ENCODE measurements at regions not wholly inside any gene's neighbourhood (a gene's known extent, or its start where the extent isn't known, plus 50 kb on each side); places are given as distances from the start of the nearest gene placed in this dataset.
A peak's percentile ranks its signal among the peaks of the same experiment; 100 is the strongest.

- WGBS, result 81% methylated on average over 4 of the region's 4 CpGs
- no peak for DNase-seq (ENCODE audit: extremely low spot score)
- H3K9me3 ChIP-seq, result peaks cover 0 to 11% (median 4%) of the 10 kb centered on the region in 4 donors
- no peaks in the 10 kb centered on the region for H3K27me3 ChIP-seq
- H3K4me3 ChIP-seq, result no peak overlapping the region
- H3K36me3 ChIP-seq, result peaks cover 0 to 14% (median 3%) of the 10 kb centered on the region in 4 donors
- intact Hi-C loops (cut with DNase I), result no loop called here
- peaks cover 10 to 42% (median 36%) of the 10 kb centered on the region in 4 donors for H3K4me1 ChIP-seq
- no peak for TF ChIP-seq POLR2A (IDR thresholded peaks at IDR 0.05; ENCODE audit: low read depth)
- no peak for TF ChIP-seq POLR2AphosphoS5 (IDR thresholded peaks at IDR 0.05)
- no peak for TF ChIP-seq CTCF (IDR thresholded peaks at IDR 0.05)
- TF ChIP-seq EP300 (IDR thresholded peaks at IDR 0.05), result no peak
- H3K27ac ChIP-seq (replicated peaks in 1 of 4), result peak overlapping the region in 3 of 4 donors; percentile 8 to 46 (median 40)
Measured at GRCh38 chr6:22024973-22025467, 271.8 kb downstream of the PRL start.

- Histone ChIP-seq H3K4me3 (no peak overlapping the region), H3K27ac (replicated peaks in 1 of 4) (peak overlapping the region; percentile 8 to 46 (median 42)), H3K9me3 (peaks cover 0 to 11% (median 4%) of the 10 kb centered on the region in 4 donors), H3K4me1 (peaks cover 10 to 42% (median 37%) of the 10 kb centered on the region in 4 donors), H3K27me3 (no peaks in the 10 kb centered on the region), H3K36me3 (peaks cover 0 to 14% (median 3%) of the 10 kb centered on the region in 4 donors)
- peak; percentile 87 for DNase-seq (ENCODE audit: extremely low spot score)
- intact Hi-C loops (cut with DNase I), result no loop called here
- WGBS, result 50% methylated on average over 5 of the region's 9 CpGs
- TF ChIP-seq POLR2A (IDR thresholded peaks at IDR 0.05; ENCODE audit: low read depth), result no peak
- TF ChIP-seq POLR2AphosphoS5 (IDR thresholded peaks at IDR 0.05), result no peak
- TF ChIP-seq CTCF (IDR thresholded peaks at IDR 0.05), result no peak
- no peak for TF ChIP-seq EP300 (IDR thresholded peaks at IDR 0.05)
Measured at GRCh38 chr6:22025468-22026163, 271.2 kb downstream of the PRL start.

- intact Hi-C loops (cut with DNase I), result no loop called here
- Histone ChIP-seq H3K4me3 (no peak overlapping the region), H3K9me3 (peaks cover 0 to 11% (median 4%) of the 10 kb centered on the region in 4 donors), H3K36me3 (peaks cover 0 to 14% (median 3%) of the 10 kb centered on the region in 4 donors), H3K27ac (replicated peaks in 1 of 4) (peak overlapping the region; percentile 8 to 46 (median 42)), H3K27me3 (no peaks in the 10 kb centered on the region), H3K4me1 (peaks cover 10 to 42% (median 37%) of the 10 kb centered on the region in 4 donors)
- no peak for DNase-seq (ENCODE audit: extremely low spot score)
- WGBS, result 81% methylated on average over 5 of the region's 5 CpGs
- TF ChIP-seq POLR2A (IDR thresholded peaks at IDR 0.05; ENCODE audit: low read depth) (no peak), CTCF (IDR thresholded peaks at IDR 0.05) (no peak), POLR2AphosphoS5 (IDR thresholded peaks at IDR 0.05) (no peak), EP300 (IDR thresholded peaks at IDR 0.05) (no peak)
Measured at GRCh38 chr6:22026164-22026678, 270.6 kb downstream of the PRL start.

- no peak overlapping the region for H3K27ac ChIP-seq (replicated peaks in 1 of 4)
- peak; percentile 66 for DNase-seq (ENCODE audit: extremely low spot score)
- no peaks in the 10 kb centered on the region for H3K27me3 ChIP-seq
- no peak overlapping the region for H3K4me3 ChIP-seq
- peaks cover 0 to 7% (median 0%) of the 10 kb centered on the region in 4 donors for H3K36me3 ChIP-seq
- WGBS, result 92% methylated on average over 8 of the region's 8 CpGs
- H3K9me3 ChIP-seq, result peaks cover 0 to 4% (median under 1%) of the 10 kb centered on the region in 4 donors
- TF ChIP-seq POLR2A (IDR thresholded peaks at IDR 0.05; ENCODE audit: low read depth) (no peak), POLR2AphosphoS5 (IDR thresholded peaks at IDR 0.05) (no peak), EP300 (IDR thresholded peaks at IDR 0.05) (no peak), CTCF (IDR thresholded peaks at IDR 0.05) (no peak)
- intact Hi-C loops (cut with DNase I), result no loop called here
- H3K4me1 ChIP-seq, result peaks cover 10 to 42% (median 37%) of the 10 kb centered on the region in 4 donors
Measured at GRCh38 chr6:22027040-22027725, 269.7 kb downstream of the PRL start.

All from esophagus muscularis mucosa (tissue), 4 donors.